Transverse colon (tissue), 4 donors: ENCODE measurements at regions not wholly inside any gene's neighbourhood (a gene's known extent, or its start where the extent isn't known, plus 50 kb on each side); places are given as distances from the start of the nearest gene placed in this dataset.
"Not testable (repeated sequence)": the region's sequence is repeated elsewhere in the genome, so short reads cannot be mapped to it uniquely, and the experiment has no call there.

Experiments
- DNase-seq: peaks from one replicate; pipeline ENCODE4 v3.0.0-alpha.2; 2019
- H3K27ac ChIP-seq, 4 donors: fragments of 200-600 bp; sonication (generic); 2 replicates each; pipeline ENCODE4 v1.5.1; 2016 to 2018; ENCODE audit warnings: inconsistent platforms in 4 of 4
- H3K27me3 ChIP-seq: fragments of 200-600 bp; sonication (generic); 2 replicates; pipeline ENCODE4 v1.5.1; 2017; ENCODE audit warnings: inconsistent platforms
- H3K36me3 ChIP-seq, 4 donors: fragments of 200-600 bp; sonication (generic); 2 replicates each; pipeline ENCODE4 v1.5.1; 2017 to 2019; ENCODE audit warnings: inconsistent platforms in 4 of 4
- H3K4me1 ChIP-seq, 4 donors: fragments of 200-600 bp; sonication (generic); 2 replicates each; pipeline ENCODE4 v1.5.1; 2017 to 2020; ENCODE audit warnings: inconsistent platforms in 4 of 4
- H3K4me3 ChIP-seq, 4 donors: fragments of 200-600 bp; sonication (generic); 1 replicate in 1 of 4; 2 replicates in 3 of 4; pipeline versions ENCODE4 v1.5.1 to v1.6.1; 2017 to 2019; ENCODE audit warnings: inconsistent platforms in 4 of 4
- H3K9me3 ChIP-seq, 2 donors: fragments of 200-600 bp; sonication (generic); 2 replicates each; pipeline ENCODE4 v1.5.1; 2017 to 2019; ENCODE audit warnings: inconsistent platforms in 2 of 2
- CTCF ChIP-seq, 5 experiments: fragments of 200-600 bp in 3 of 5; fragments of 450-650 bp in 2 of 5; sonication (generic) in 3 of 5; IDR thresholded peaks; 1 replicate in 2 of 5; 2 replicates in 3 of 5; pipeline ENCODE4 v1.5.1; 2016 to 2017; ENCODE audit warnings: antibody characterized with exemption in 5 of 5, inconsistent platforms in 3 of 5, mild to moderate bottlenecking in 2 of 5, moderate library complexity in 1 of 5
- EP300 ChIP-seq: sonication (generic); formaldehyde crosslinking; IDR thresholded peaks from one replicate; pipeline ENCODE4 v1.6.1; 2017; ENCODE audit warnings: antibody characterized with exemption, low read depth
- POLR2A ChIP-seq: fragments of 450-650 bp; IDR thresholded peaks from one replicate; pipeline ENCODE4 v1.6.1; 2016; ENCODE audit warnings: antibody characterized with exemption, mild to moderate bottlenecking, moderate library complexity
- POLR2AphosphoS5 ChIP-seq, 3 donors: sonication (generic); formaldehyde crosslinking; IDR thresholded peaks; one replicate each; pipeline ENCODE4 v1.6.1; 2016; ENCODE audit warnings: antibody characterized with exemption in 3 of 3
- WGBS, 2 donors: methylation state at CpG; one replicate each; pipeline ENCODE4 v1.1.5; 2018; ENCODE audit warnings: low coverage in 1 of 2; 5-methylcytosine and 5-hydroxymethylcytosine counted together
- in situ Hi-C, 4 donors: fragments of 200-750 bp; cut with MboI; loops; one replicate each; pipeline versions ENCODE4 v1.15.0 to v1.15.1; 2017; ENCODE audit warnings: low sequenced_read_pairs in 3 of 4, low pct_ligation_motif_present in 1 of 4, low pct_unique_long_range_greater_than_20kb in 1 of 4
- intact Hi-C: fragments of 100-400 bp; cut with DNase I; formaldehyde crosslinking; loops from one replicate; pipeline ENCODE4 v1.15.1; 2023; ENCODE audit warnings: low total_unique reads

- Histone ChIP-seq H3K27ac (no peak overlapping the region), H3K27me3 (no peaks in the 10 kb centered on the region), H3K9me3 (no peaks in the 10 kb centered on the region), H3K4me1 (no peaks in the 10 kb centered on the region), H3K36me3 (no peaks in the 10 kb centered on the region), H3K4me3 (no peak overlapping the region)
- 62 to 67% methylated on average over 8 to 13 of the region's 13 CpGs for WGBS, 2 donors
- intact Hi-C loops: no loop called here
- DNase-seq: no peak
- in situ Hi-C loops: no loop called here
- TF ChIP-seq POLR2A (no peak), EP300 (no peak), CTCF (IDR thresholded peaks at IDR 0.05) (no peak), POLR2AphosphoS5 (IDR thresholded peaks at IDR 0.05) (no peak)
Measured at GRCh38 chr20:60101201-60101890, 143.1 kb downstream of the CDH26 start.

GRCh38 chr20:60101891-60102281 is 143.7 kb downstream of the CDH26 start:
- TF ChIP-seq POLR2A: no peak
- no peak for TF ChIP-seq CTCF (IDR thresholded peaks at IDR 0.05)
- TF ChIP-seq POLR2AphosphoS5 (IDR thresholded peaks at IDR 0.05): no peak
- no peak for TF ChIP-seq EP300
- H3K36me3 ChIP-seq: no peaks in the 10 kb centered on the region
- H3K27ac ChIP-seq: no peak overlapping the region
- 74% methylated on average over 9 of the region's 9 CpGs; no CpG with 5 or more reads in 1 of the 2 donors for WGBS, 2 donors
- in situ Hi-C loops: no loop called here
- H3K27me3 ChIP-seq: no peaks in the 10 kb centered on the region
- no peaks in the 10 kb centered on the region for H3K9me3 ChIP-seq
- no peaks in the 10 kb centered on the region for H3K4me1 ChIP-seq
- no peak overlapping the region for H3K4me3 ChIP-seq
- intact Hi-C loops: no loop called here
- no peak for DNase-seq

- Histone ChIP-seq H3K27ac (no peak overlapping the region), H3K9me3 (no peaks in the 10 kb centered on the region), H3K4me3 (no peak overlapping the region), H3K4me1 (no peaks in the 10 kb centered on the region), H3K27me3 (no peaks in the 10 kb centered on the region), H3K36me3 (no peaks in the 10 kb centered on the region)
- in situ Hi-C loops: no loop called here
- intact Hi-C loops: no loop called here
- no peak for TF ChIP-seq POLR2A
- no peak for TF ChIP-seq EP300
- TF ChIP-seq CTCF (IDR thresholded peaks at IDR 0.05): no peak
- no peak for TF ChIP-seq POLR2AphosphoS5 (IDR thresholded peaks at IDR 0.05)
- DNase-seq: no peak
- 48 to 67% methylated on average over 4 of the region's 4 CpGs for WGBS, 2 donors
Measured at GRCh38 chr20:60102665-60103210, 144.5 kb downstream of the CDH26 start.

- intact Hi-C loops (no loop called here), in situ Hi-C loops (no loop called here)
- 61 to 62% methylated on average over 6 to 10 of the region's 10 CpGs for WGBS, 2 donors
Measured at GRCh38 chr20:60104993-60105803, 147.0 kb downstream of the CDH26 start.

GRCh38 chr20:60106186-60106585 is 148.0 kb downstream of the CDH26 start:
- intact Hi-C loops, H3K27me3 ChIP-seq, H3K9me3 ChIP-seq, H3K36me3 ChIP-seq, H3K4me3 ChIP-seq, in situ Hi-C loops, DNase-seq, H3K27ac ChIP-seq, H3K4me1 ChIP-seq: not testable (repeated sequence)
- 72 to 76% methylated on average over 5 to 8 of the region's 8 CpGs for WGBS, 2 donors

More at GRCh38 chr20:60104993-60105803, 147.0 kb downstream of the CDH26 start:
- Histone ChIP-seq H3K4me3 (no peak overlapping the region), H3K27ac (no peak overlapping the region), H3K27me3 (no peaks in the 10 kb centered on the region), H3K36me3 (no peaks in the 10 kb centered on the region), H3K9me3 (no peaks in the 10 kb centered on the region), H3K4me1 (no peaks in the 10 kb centered on the region)
- TF ChIP-seq POLR2A: no peak
- TF ChIP-seq EP300: no peak
- no peak for TF ChIP-seq POLR2AphosphoS5 (IDR thresholded peaks at IDR 0.05)
- no peak for TF ChIP-seq CTCF (IDR thresholded peaks at IDR 0.05)
- no peak for DNase-seq
